SK-N-SH treated with all-trans-retinoic acid at 6 μM for 48 hours (cell line): ENCODE measurements at regions not wholly inside any gene's neighbourhood (a gene's known extent, or its start where the extent isn't known, plus 50 kb on each side); places are given as distances from the start of the nearest gene placed in this dataset.

ENCODE experiments used
- ATAC-seq: fragments of 200-7000 bp; cut with Tn5 transposase; 3 replicates; pipeline ENCODE4 v1.9.1; 2020; ENCODE audit warnings: mild to moderate bottlenecking, moderate library complexity
- ARNTL ChIP-seq: fragments of 450-650 bp; formaldehyde crosslinking; IDR thresholded peaks from 2 replicates; pipeline ENCODE4 v1.5.0; 2020; ENCODE audit warnings: low read depth, mild to moderate bottlenecking, moderate library complexity, borderline replicate concordance
- BACH2 ChIP-seq: fragments of 250-450 bp; sonication (Bioruptor Pico); IDR thresholded peaks from 2 replicates; pipeline ENCODE4 v1.9.0; 2021; ENCODE audit warnings: mild to moderate bottlenecking, borderline replicate concordance
- CSDC2 ChIP-seq: fragments of 250-450 bp; sonication (Bioruptor Pico); IDR thresholded peaks from 2 replicates; pipeline ENCODE4 v1.5.0; 2020; ENCODE audit warnings: mild to moderate bottlenecking, moderate library complexity
- ESRRG ChIP-seq: fragments of 250-450 bp; sonication (Bioruptor Pico); IDR thresholded peaks from 2 replicates; pipeline ENCODE4 v1.6.1; 2021; ENCODE audit warnings: mild to moderate bottlenecking
- GLIS3 ChIP-seq: fragments of 250-450 bp; sonication (Bioruptor Pico); IDR thresholded peaks from 2 replicates; pipeline ENCODE4 v1.5.0; 2020; ENCODE audit warnings: mild to moderate bottlenecking, moderate library complexity
- ISL1 ChIP-seq: fragments of 250-450 bp; sonication (Bioruptor Pico); IDR thresholded peaks from 2 replicates; pipeline ENCODE4 v2.1.2; 2022; ENCODE audit warnings: mild to moderate bottlenecking, moderate library complexity
- OSR1 ChIP-seq: fragments of 250-450 bp; sonication (Bioruptor Pico); IDR thresholded peaks from 2 replicates; pipeline ENCODE4 v1.8.0; 2022; ENCODE audit warnings: moderate library complexity, mild to moderate bottlenecking, inconsistent platforms
- PPARA ChIP-seq: fragments of 250-450 bp; sonication (Bioruptor Pico); IDR thresholded peaks from 2 replicates; pipeline ENCODE4 v1.5.0; 2020; ENCODE audit warnings: mild to moderate bottlenecking, borderline replicate concordance
- RARB ChIP-seq: fragments of 250-450 bp; sonication (Bioruptor Pico); IDR thresholded peaks from 2 replicates; pipeline ENCODE4 v1.8.0; 2021; ENCODE audit warnings: mild to moderate bottlenecking, moderate library complexity
- SNAI2 ChIP-seq: fragments of 250-450 bp; sonication (Bioruptor Pico); IDR thresholded peaks from 2 replicates; pipeline ENCODE4 v1.5.0; 2020; ENCODE audit warnings: mild to moderate bottlenecking, moderate library complexity
- TCF4 ChIP-seq: fragments of 250-450 bp; sonication (Bioruptor Pico); IDR thresholded peaks from 2 replicates; pipeline ENCODE4 v1.8.0; 2021; ENCODE audit warnings: mild to moderate bottlenecking, moderate library complexity, borderline replicate concordance
- TOX ChIP-seq: fragments of 250-450 bp; sonication (Bioruptor Pico); IDR thresholded peaks from 2 replicates; pipeline ENCODE4 v1.8.0; 2021; ENCODE audit warnings: mild to moderate bottlenecking, moderate library complexity, borderline replicate concordance
- ZC3H10 ChIP-seq: fragments of 250-450 bp; sonication (Bioruptor Pico); IDR thresholded peaks from 2 replicates; pipeline ENCODE4 v1.5.1; 2021; ENCODE audit warnings: mild to moderate bottlenecking, moderate library complexity
- ZFP3 ChIP-seq: fragments of 250-450 bp; sonication (Bioruptor Pico); IDR thresholded peaks from 2 replicates; pipeline ENCODE4 v1.5.0; 2020; ENCODE audit warnings: mild to moderate bottlenecking, moderate library complexity
- ZFP30 ChIP-seq: fragments of 450-650 bp; formaldehyde crosslinking; IDR thresholded peaks from 2 replicates; pipeline ENCODE4 v1.5.0; 2022; ENCODE audit warnings: mild to moderate bottlenecking, moderate library complexity
- ZNF565 ChIP-seq: fragments of 450-650 bp; formaldehyde crosslinking; conservative IDR thresholded peaks from 2 replicates; pipeline ENCODE4 v1.5.0; 2020; ENCODE audit warnings: low read depth, mild to moderate bottlenecking, moderate library complexity
- ZNF70 ChIP-seq: fragments of 450-650 bp; formaldehyde crosslinking; IDR thresholded peaks from 2 replicates; pipeline ENCODE4 v1.5.0; 2020; ENCODE audit warnings: mild to moderate bottlenecking, moderate library complexity
- ZNF8 ChIP-seq: fragments of 450-650 bp; formaldehyde crosslinking; IDR thresholded peaks from 2 replicates; pipeline ENCODE4 v1.5.0; 2020; ENCODE audit warnings: mild to moderate bottlenecking, moderate library complexity
- TF ChIP-seq, protein P1 (sequence below): fragments of 250-450 bp; sonication (Bioruptor Pico); IDR thresholded peaks from 2 replicates; pipeline ENCODE4 v1.8.0; 2020; ENCODE audit warnings: mild to moderate bottlenecking, moderate library complexity, borderline replicate concordance
- TF ChIP-seq, protein P2 (sequence below): fragments of 250-450 bp; sonication (Bioruptor Pico); IDR thresholded peaks from 2 replicates; pipeline ENCODE4 v1.8.0; 2021; ENCODE audit warnings: low read depth, mild to moderate bottlenecking, moderate library complexity, borderline replicate concordance
- TF ChIP-seq, protein P3 (sequence below): fragments of 250-450 bp; sonication (Bioruptor Pico); IDR thresholded peaks from 2 replicates; pipeline ENCODE4 v1.5.1; 2020; ENCODE audit warnings: low read depth, mild to moderate bottlenecking, moderate library complexity
- TF ChIP-seq, protein P4 (sequence below): fragments of 250-450 bp; sonication (Bioruptor Pico); IDR thresholded peaks from 2 replicates; pipeline ENCODE4 v1.5.0; 2020; ENCODE audit warnings: mild to moderate bottlenecking, moderate library complexity

DNA sequence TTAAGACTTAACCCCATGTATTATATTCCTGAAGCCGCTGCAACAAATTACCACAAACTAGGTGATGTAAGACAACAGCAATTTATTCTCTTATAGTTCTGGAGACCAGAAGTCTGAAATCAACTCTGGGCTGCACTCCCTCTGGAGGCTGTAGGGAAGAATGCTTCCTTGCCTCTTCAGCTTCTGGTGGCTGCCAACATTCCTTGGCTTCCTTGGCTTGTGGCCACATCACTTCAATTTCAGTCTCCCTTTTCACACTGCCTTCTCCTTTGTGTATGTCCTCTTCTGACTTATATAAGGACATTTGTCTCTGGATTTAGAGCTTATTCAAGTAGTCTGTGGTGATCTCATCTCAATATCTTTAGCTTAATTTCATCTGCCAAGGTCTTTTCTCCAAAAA is 141.6 kb downstream of the DHX35 start:
- no peak for TF ChIP-seq PPARA (CRISPR knock-in tag)
- TF ChIP-seq, protein P1, sequence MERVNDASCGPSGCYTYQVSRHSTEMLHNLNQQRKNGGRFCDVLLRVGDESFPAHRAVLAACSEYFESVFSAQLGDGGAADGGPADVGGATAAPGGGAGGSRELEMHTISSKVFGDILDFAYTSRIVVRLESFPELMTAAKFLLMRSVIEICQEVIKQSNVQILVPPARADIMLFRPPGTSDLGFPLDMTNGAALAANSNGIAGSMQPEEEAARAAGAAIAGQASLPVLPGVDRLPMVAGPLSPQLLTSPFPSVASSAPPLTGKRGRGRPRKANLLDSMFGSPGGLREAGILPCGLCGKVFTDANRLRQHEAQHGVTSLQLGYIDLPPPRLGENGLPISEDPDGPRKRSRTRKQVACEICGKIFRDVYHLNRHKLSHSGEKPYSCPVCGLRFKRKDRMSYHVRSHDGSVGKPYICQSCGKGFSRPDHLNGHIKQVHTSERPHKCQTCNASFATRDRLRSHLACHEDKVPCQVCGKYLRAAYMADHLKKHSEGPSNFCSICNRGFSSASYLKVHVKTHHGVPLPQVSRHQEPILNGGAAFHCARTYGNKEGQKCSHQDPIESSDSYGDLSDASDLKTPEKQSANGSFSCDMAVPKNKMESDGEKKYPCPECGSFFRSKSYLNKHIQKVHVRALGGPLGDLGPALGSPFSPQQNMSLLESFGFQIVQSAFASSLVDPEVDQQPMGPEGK (CRISPR knock-in tag): no peak
- no peak for ATAC-seq

DNA sequence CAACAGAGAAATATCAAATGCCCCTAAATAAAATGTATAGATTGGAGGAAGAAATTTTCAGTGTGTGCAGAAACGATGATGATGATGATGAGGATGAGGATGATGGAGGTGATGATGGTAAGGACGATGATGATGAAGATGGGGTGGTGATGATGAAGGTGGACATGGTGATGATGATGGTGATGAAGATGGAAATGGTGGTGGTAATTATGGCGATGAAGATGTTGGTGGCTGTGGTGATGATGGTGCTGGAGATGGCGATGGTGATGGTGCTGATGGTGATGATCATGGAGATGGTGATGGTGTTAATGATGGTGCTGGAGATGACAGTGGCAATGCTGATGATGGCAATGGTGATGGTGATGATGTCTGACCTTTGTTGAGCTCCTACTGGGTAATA is 141.2 kb downstream of the DHX35 start:
- ATAC-seq: no peak
- TF ChIP-seq GLIS3 (CRISPR knock-in tag): no peak
- no peak for TF ChIP-seq RARB
- no peak for TF ChIP-seq ZFP3
- TF ChIP-seq BACH2 (CRISPR knock-in tag): no peak
- TF ChIP-seq, protein P2, sequence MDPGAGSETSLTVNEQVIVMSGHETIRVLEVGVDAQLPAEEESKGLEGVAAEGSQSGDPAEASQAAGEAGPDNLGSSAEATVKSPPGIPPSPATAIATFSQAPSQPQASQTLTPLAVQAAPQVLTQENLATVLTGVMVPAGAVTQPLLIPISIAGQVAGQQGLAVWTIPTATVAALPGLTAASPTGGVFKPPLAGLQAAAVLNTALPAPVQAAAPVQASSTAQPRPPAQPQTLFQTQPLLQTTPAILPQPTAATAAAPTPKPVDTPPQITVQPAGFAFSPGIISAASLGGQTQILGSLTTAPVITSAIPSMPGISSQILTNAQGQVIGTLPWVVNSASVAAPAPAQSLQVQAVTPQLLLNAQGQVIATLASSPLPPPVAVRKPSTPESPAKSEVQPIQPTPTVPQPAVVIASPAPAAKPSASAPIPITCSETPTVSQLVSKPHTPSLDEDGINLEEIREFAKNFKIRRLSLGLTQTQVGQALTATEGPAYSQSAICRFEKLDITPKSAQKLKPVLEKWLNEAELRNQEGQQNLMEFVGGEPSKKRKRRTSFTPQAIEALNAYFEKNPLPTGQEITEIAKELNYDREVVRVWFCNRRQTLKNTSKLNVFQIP: no peak
- TF ChIP-seq ESRRG: no peak
- no peak for TF ChIP-seq ZNF8 (CRISPR knock-in tag)
- TF ChIP-seq ARNTL (CRISPR knock-in tag): no peak
- TF ChIP-seq ISL1 (CRISPR knock-in tag): no peak
- TF ChIP-seq, protein P1 (CRISPR knock-in tag): no peak
- TF ChIP-seq OSR1: no peak
- TF ChIP-seq, protein P3, sequence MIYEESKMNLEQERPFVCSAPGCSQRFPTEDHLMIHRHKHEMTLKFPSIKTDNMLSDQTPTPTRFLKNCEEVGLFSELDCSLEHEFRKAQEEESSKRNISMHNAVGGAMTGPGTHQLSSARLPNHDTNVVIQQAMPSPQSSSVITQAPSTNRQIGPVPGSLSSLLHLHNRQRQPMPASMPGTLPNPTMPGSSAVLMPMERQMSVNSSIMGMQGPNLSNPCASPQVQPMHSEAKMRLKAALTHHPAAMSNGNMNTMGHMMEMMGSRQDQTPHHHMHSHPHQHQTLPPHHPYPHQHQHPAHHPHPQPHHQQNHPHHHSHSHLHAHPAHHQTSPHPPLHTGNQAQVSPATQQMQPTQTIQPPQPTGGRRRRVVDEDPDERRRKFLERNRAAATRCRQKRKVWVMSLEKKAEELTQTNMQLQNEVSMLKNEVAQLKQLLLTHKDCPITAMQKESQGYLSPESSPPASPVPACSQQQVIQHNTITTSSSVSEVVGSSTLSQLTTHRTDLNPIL (CRISPR knock-in tag): no peak
- no peak for TF ChIP-seq ZFP30 (CRISPR knock-in tag)
- no peak for TF ChIP-seq PPARA (CRISPR knock-in tag)
- TF ChIP-seq SNAI2: no peak
- TF ChIP-seq ZNF565 (CRISPR knock-in tag): no peak
- no peak for TF ChIP-seq TOX (CRISPR knock-in tag)
- TF ChIP-seq ZNF70 (CRISPR knock-in tag): no peak
- TF ChIP-seq, protein P4, sequence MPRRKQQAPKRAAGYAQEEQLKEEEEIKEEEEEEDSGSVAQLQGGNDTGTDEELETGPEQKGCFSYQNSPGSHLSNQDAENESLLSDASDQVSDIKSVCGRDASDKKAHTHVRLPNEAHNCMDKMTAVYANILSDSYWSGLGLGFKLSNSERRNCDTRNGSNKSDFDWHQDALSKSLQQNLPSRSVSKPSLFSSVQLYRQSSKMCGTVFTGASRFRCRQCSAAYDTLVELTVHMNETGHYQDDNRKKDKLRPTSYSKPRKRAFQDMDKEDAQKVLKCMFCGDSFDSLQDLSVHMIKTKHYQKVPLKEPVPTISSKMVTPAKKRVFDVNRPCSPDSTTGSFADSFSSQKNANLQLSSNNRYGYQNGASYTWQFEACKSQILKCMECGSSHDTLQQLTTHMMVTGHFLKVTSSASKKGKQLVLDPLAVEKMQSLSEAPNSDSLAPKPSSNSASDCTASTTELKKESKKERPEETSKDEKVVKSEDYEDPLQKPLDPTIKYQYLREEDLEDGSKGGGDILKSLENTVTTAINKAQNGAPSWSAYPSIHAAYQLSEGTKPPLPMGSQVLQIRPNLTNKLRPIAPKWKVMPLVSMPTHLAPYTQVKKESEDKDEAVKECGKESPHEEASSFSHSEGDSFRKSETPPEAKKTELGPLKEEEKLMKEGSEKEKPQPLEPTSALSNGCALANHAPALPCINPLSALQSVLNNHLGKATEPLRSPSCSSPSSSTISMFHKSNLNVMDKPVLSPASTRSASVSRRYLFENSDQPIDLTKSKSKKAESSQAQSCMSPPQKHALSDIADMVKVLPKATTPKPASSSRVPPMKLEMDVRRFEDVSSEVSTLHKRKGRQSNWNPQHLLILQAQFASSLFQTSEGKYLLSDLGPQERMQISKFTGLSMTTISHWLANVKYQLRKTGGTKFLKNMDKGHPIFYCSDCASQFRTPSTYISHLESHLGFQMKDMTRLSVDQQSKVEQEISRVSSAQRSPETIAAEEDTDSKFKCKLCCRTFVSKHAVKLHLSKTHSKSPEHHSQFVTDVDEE (CRISPR knock-in tag): no peak

DNA sequence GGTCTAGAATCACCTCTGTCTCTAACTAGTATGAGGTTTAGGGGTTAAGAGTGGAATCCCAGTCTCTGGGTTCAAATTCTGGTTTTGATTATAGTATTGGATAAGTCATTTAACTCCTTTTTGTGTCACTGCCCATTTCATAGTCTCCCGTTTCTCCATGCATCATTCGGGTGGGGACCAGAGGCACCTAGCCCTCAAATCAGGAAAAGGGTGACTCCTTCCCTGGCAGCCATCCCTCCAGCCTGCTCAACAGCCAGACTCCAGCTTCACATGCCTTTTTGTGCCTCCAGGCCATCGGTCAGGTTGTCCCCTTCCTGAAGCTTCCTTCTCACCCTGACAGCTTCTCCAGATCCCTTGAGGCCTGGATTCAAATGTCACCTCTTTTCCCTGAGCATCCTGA is 139.8 kb downstream of the DHX35 start:
- no peak for TF ChIP-seq PPARA (CRISPR knock-in tag)
- TF ChIP-seq GLIS3 (CRISPR knock-in tag): no peak
- no peak for TF ChIP-seq ZNF70 (CRISPR knock-in tag)
- no peak for TF ChIP-seq ESRRG
- TF ChIP-seq OSR1: no peak
- no peak for TF ChIP-seq RARB
- no peak for TF ChIP-seq TCF4 (CRISPR knock-in tag)
- TF ChIP-seq BACH2 (CRISPR knock-in tag): no peak
- TF ChIP-seq, protein P4 (CRISPR knock-in tag): no peak
- TF ChIP-seq ZC3H10 (CRISPR knock-in tag): no peak
- TF ChIP-seq TOX (CRISPR knock-in tag): no peak
- TF ChIP-seq ZNF565 (CRISPR knock-in tag): no peak
- no peak for TF ChIP-seq CSDC2 (CRISPR knock-in tag)
- no peak for TF ChIP-seq ZFP30 (CRISPR knock-in tag)
- TF ChIP-seq SNAI2: no peak
- TF ChIP-seq ARNTL (CRISPR knock-in tag): no peak
- TF ChIP-seq ZFP3: no peak
- ATAC-seq: no peak
